BLaER1 treated with 17β-estradiol and CSF1 and Interleukin-3, amounts not matched to agents 10 nM and 100 nM (cell line): ENCODE measurements at regions not wholly inside any gene's neighbourhood (a gene's known extent, or its start where the extent isn't known, plus 50 kb on each side); places are given as distances from the start of the nearest gene placed in this dataset.
"Not testable (repeated sequence)": the region's sequence is repeated elsewhere in the genome, so short reads cannot be mapped to it uniquely, and the experiment has no call there.

Experiments used
- H3K27ac ChIP-seq, 11 experiments: shearing (Covaris generic); formaldehyde crosslinking; 2 replicates each; pipeline ENCODE4 v1.8.1; 2022
- H3K27me3 ChIP-seq, 11 experiments: shearing (Covaris generic); formaldehyde crosslinking; 2 replicates each; pipeline ENCODE4 v1.8.1; 2022
- H3K36me3 ChIP-seq, 11 experiments: shearing (Covaris generic); formaldehyde crosslinking; 2 replicates each; pipeline ENCODE4 v1.8.1; 2022
- H3K4me1 ChIP-seq, 10 experiments: shearing (Covaris generic); formaldehyde crosslinking; 2 replicates each; pipeline ENCODE4 v1.8.1; 2022
- H3K4me2 ChIP-seq, 11 experiments: shearing (Covaris generic); formaldehyde crosslinking; 2 replicates each; pipeline ENCODE4 v1.8.1; 2022
- H3K4me3 ChIP-seq, 10 experiments: shearing (Covaris generic); formaldehyde crosslinking; 2 replicates each; pipeline ENCODE4 v1.8.1; 2022
- H3K9ac ChIP-seq, 11 experiments: shearing (Covaris generic); formaldehyde crosslinking; 2 replicates each; pipeline ENCODE4 v1.8.1; 2022
- H3K9me3 ChIP-seq, 11 experiments: shearing (Covaris generic); formaldehyde crosslinking; replicated peaks in 1 of 11; 2 replicates each; pipeline ENCODE4 v1.8.1; 2022
- H4K20me1 ChIP-seq, 11 experiments: shearing (Covaris generic); formaldehyde crosslinking; 2 replicates each; pipeline ENCODE4 v1.8.1; 2022
- Cebpa-rat ChIP-seq, 11 experiments: shearing (Covaris generic); IDR thresholded peaks; 2 replicates each; pipeline ENCODE4 v1.8.1; 2022

- Histone ChIP-seq H3K4me3 (peak overlapping the region; percentile 67 to 89 (median 82)), H3K4me1 (peaks cover 26 to 46% (median 40%) of the 10 kb centered on the region in 10 experiments), H3K36me3 (peaks cover 8 to 31% (median 22%) of the 10 kb centered on the region in 11 experiments; a peak in 16 of 22 replicates), H3K4me2 (peak overlapping the region; percentile 81 to 95 (median 90)), H3K9me3 (no peaks in the 10 kb centered on the region), H3K27me3 (no peaks in the 10 kb centered on the region), H3K27ac (peak overlapping the region; percentile 84 to 99 (median 97)), H4K20me1 (no peaks in the 10 kb centered on the region; a peak in 1 of 22 replicates), H3K9ac (peak overlapping the region; percentile 87 to 98 (median 95))
- no peak for TF ChIP-seq Cebpa-rat (IDR thresholded peaks at IDR 0.05)
These were observed 74.6 kb downstream of the OR2B2 start for GRCh38 chr6:27837625-27838057.

DNA sequence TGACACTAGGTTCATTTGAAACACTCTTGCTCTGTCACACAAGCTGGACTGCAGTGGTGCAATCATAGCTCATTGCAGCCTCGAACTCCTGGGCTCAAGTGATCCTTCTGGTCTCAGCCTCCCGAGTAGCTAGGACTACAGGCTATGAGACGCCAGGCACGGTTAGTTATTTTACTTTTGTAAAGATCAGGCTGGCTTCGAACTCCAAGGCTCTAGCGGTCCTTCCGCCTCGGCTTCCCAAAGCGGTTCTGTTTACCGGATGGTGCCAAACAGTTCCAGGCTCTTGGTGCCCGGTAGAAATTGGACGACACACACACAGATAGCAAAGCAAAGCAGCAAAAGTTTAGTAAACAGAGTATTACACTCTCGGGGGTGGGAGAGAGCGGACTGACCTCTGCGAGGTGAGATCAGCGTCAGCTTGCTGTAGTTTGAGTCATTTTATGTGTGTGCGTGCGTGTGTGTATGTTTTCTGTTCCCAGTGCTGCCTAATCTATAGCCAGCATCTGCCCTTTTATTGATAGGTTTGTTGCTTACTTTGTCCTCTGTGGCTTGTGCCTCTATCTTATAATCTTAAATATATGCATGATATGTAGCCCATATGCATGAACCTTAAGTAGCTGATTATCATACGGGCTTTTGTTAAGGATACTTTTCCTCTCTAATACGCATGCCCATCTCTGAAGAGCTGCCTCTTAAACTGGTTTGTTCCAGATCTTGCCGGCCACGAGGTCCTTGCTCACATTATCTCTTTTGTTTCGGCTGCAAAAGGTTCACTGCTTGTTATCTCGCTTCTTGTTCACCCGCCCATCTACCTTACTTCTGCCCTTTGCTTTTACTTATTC lies 75.2 kb downstream of the OR2B2 start:
- Histone ChIP-seq H3K9ac (peak overlapping the region; percentile 87 to 98 (median 95)), H3K9me3 (no peaks in the 10 kb centered on the region), H3K27ac (peak overlapping the region; percentile 84 to 99 (median 97)), H3K36me3 (peaks cover 8 to 24% (median 17%) of the 10 kb centered on the region in 11 experiments; a peak in 15 of 22 replicates), H4K20me1 (no peaks in the 10 kb centered on the region; a peak in 1 of 22 replicates), H3K27me3 (no peaks in the 10 kb centered on the region), H3K4me1 (peaks cover 30 to 52% (median 46%) of the 10 kb centered on the region in 10 experiments), H3K4me2 (peak overlapping the region; percentile 81 to 95 (median 90)), H3K4me3 (peak overlapping the region; percentile 67 to 89 (median 82))
- TF ChIP-seq Cebpa-rat (IDR thresholded peaks at IDR 0.05) = peak in 3 of 11 experiments; percentile 9 to 57 (median 21); a peak in 1 of 22 replicates

DNA sequence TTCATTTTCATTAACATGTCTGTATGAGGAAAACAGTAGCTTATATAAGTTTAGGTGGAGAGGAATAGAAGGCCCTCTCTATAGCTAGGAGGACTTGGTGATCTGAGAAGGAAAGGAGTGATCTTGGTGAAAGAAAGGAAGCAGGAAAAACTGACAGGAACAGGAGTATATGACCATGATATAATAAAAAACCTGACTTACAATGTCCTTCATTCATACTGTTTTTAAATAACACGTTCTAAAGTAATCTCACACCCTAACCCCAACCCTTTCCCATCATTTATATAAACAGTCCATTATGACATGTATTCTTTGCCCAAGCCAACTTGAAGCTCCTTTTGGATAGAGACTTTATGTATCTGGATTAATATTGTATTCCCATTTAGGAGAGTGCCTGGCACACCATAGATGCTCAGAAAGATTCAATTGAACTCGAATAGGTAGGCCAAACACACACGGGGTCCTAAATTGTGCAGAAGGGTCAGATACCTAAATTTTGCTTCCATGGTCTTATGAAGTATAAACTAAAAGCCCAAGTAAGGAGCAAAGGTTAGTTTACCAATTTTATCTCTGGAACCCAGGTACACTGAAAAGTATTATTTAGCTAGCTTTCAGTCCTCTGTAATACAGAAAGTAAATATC lies 75.9 kb downstream of the OR2B2 start:
- no peaks in the 10 kb centered on the region for H3K9me3 ChIP-seq
- H3K27ac ChIP-seq = peak overlapping the region; percentile 84 to 99 (median 97)
- no peaks in the 10 kb centered on the region for H3K27me3 ChIP-seq
- H4K20me1 ChIP-seq = no peaks in the 10 kb centered on the region; a peak in 1 of 22 replicates
- peak overlapping the region; percentile 67 to 89 (median 82) for H3K4me3 ChIP-seq
- H3K4me2 ChIP-seq = peak overlapping the region; percentile 81 to 95 (median 90)
- peaks cover 30 to 56% (median 48%) of the 10 kb centered on the region in 10 experiments for H3K4me1 ChIP-seq
- no peak for TF ChIP-seq Cebpa-rat (IDR thresholded peaks at IDR 0.05)
- peak overlapping the region; percentile 87 to 98 (median 95) for H3K9ac ChIP-seq
- peaks cover 8 to 17% (median 12%) of the 10 kb centered on the region in 11 experiments; a peak in 11 of 22 replicates for H3K36me3 ChIP-seq

DNA sequence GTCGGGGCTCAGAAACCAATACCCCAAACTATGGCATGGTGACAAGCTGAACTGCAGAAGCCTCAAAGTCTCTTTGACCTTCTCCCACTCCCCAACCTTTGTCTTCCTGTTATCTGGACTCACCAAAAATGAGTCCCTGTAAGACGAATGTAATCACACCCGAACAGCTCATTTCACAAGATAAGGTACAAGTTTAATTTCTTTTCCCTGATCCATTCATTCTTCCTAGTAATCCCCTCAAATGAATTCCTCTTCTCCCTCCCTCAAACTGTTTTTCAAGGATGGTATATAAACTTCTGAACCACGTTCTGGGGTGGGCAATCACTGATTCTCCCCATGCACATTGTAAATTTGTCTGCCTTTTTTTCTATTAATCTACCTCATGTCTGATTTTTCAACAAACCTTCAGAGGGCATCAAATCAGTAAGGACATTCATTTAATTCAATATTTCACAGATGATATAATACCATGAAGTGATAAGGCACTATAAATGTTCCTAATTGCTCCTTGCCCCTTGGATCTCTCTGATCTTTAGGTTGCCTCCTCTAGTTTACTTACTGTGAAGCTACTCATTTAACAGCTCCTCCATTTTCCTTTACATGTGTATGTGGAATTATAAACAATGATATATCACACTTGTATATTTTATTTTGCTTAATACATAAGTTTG lies 77.2 kb downstream of the OR2B2 start:
- peak overlapping the region in 9 of 11 experiments; percentile 94 to 99 (median 98); a peak in 16 of 22 replicates for H3K27ac ChIP-seq
- H4K20me1 ChIP-seq = peaks cover 0 to 10% (median 0%) of the 10 kb centered on the region in 11 experiments; a peak in 3 of 22 replicates
- H3K36me3 ChIP-seq = peaks cover 8 to 17% (median 12%) of the 10 kb centered on the region in 11 experiments; a peak in 10 of 22 replicates
- no peak overlapping the region for H3K4me3 ChIP-seq
- H3K4me2 ChIP-seq = peak overlapping the region; percentile 9 to 95 (median 90); a peak in 19 of 22 replicates
- no peaks in the 10 kb centered on the region for H3K9me3 ChIP-seq
- TF ChIP-seq Cebpa-rat (IDR thresholded peaks at IDR 0.05) = no peak
- H3K27me3 ChIP-seq = no peaks in the 10 kb centered on the region
- H3K9ac ChIP-seq = peak overlapping the region in 10 of 11 experiments; percentile 3 to 97 (median 52); a peak in 16 of 22 replicates
- H3K4me1 ChIP-seq = peaks cover 24 to 53% (median 45%) of the 10 kb centered on the region in 10 experiments

GRCh38 chr6:27834384-27834783 lies 77.8 kb downstream of the OR2B2 start:
- Histone ChIP-seq H3K27ac (peak overlapping the region in 9 of 11 experiments; percentile 82 to 99 (median 98); a peak in 16 of 22 replicates), H3K36me3 (peaks cover 8 to 17% (median 12%) of the 10 kb centered on the region in 11 experiments; a peak in 10 of 22 replicates), H3K27me3 (no peaks in the 10 kb centered on the region), H4K20me1 (peaks cover 0 to 15% (median 0%) of the 10 kb centered on the region in 11 experiments; a peak in 3 of 22 replicates), H3K4me2 (peak overlapping the region in 9 of 11 experiments; percentile 7 to 95 (median 31); a peak in 9 of 22 replicates), H3K9me3 (no peaks in the 10 kb centered on the region), H3K4me1 (peaks cover 26 to 56% (median 46%) of the 10 kb centered on the region in 10 experiments), H3K9ac (peak overlapping the region in 5 of 11 experiments; percentile 17 to 43 (median 38); a peak in 7 of 22 replicates), H3K4me3 (no peak overlapping the region)
- TF ChIP-seq Cebpa-rat (IDR thresholded peaks at IDR 0.05) = no peak

DNA sequence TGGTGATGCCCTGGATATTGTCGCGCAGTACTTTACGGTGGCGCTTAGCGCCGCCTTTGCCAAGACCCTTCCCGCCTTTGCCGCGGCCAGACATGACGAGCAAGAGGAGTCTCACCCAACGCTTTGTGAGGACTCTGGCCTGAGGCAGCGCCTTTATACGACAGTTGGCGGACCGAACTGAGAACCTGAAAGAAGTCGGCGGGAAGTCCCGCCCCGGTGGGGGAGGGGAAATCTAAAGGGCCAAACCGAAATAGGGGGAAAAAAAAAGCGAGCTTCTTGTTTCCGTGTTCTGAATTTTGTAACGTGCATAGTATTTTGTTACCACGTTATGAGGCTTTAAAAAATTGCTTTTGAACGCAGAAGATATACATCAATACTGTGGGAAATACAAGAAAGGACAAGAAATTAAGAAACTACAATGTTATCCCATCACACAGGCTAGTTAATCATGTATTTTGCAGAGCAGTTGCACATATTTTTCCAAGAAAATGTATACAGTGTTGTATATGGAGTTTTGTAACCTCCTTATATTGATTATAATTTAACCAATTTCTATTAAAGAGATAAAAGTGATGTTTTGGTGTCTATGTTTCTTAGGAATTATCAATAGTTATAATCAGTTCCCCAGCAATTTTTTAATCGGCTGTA lies 80.6 kb downstream of the OR2B2 start:
- H3K27me3 ChIP-seq = not testable (repeated sequence)
- Histone ChIP-seq H3K36me3 (peaks cover 8 to 22% (median 18%) of the 10 kb centered on the region in 11 experiments; a peak in 16 of 22 replicates), H4K20me1 (peaks cover 0 to 17% (median 0%) of the 10 kb centered on the region in 11 experiments; a peak in 3 of 22 replicates), H3K9me3 (peaks cover 0 to 16% (median 12%) of the 10 kb centered on the region in 11 experiments; a peak in 15 of 22 replicates), H3K27ac (peak overlapping the region in 9 of 11 experiments; percentile 82 to 99 (median 97); a peak in 18 of 22 replicates), H3K4me2 (peak overlapping the region; percentile 25 to 81 (median 57); a peak in 17 of 22 replicates), H3K9ac (peak overlapping the region in 10 of 11 experiments; percentile 37 to 93 (median 86); a peak in 18 of 22 replicates), H3K4me3 (peak overlapping the region; percentile 37 to 75 (median 66); a peak in 18 of 20 replicates), H3K4me1 (peaks cover 34 to 61% (median 52%) of the 10 kb centered on the region in 10 experiments)

DNA sequence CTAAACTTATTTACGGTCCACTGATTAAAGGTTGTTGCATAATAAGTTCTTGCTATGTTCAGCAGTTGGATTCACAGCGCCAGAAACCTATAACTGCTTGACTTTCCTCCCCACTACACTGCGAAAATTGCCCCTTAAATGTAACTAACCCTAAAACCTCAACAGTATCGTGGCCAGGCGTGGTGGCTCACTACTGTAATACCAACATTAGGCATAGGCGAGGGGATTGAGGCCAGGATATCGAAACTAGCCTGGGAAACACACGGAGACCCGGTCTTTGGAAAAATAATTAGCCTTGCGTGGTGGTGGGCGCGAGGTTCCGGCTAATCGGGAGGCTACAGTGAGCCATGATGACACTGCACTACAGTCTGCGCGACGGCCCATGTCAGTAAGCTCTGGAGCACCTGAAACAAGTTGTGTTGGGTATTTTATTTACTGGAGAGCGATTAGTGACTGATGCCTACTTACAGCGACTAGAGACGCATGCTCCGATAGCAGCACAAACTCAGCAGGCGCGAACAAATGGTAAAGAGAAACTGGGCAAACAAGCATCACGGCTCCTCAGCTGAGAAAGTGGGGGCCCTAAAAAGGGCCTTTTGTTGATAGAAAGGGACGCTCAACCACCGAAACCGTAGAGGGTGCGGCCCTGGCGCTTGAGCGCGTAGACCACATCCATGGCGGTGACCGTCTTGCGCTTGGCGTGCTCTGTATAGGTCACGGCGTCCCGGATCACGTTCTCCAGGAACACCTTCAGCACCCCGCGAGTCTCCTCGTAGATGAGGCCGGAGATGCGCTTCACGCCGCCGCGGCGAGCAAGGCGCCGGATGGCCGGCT lies 81.4 kb downstream of the OR2B2 start:
- peaks cover 0 to 19% (median 0%) of the 10 kb centered on the region in 11 experiments; a peak in 2 of 22 replicates for H4K20me1 ChIP-seq
- peak overlapping the region; percentile 64 to 98 (median 84) for H3K4me2 ChIP-seq
- H3K9ac ChIP-seq = peak overlapping the region; percentile 83 to 93 (median 89)
- peaks cover 0 to 16% (median 12%) of the 10 kb centered on the region in 11 experiments; a peak in 15 of 22 replicates for H3K9me3 ChIP-seq
- peak overlapping the region; percentile 57 to 99 (median 90) for H3K27ac ChIP-seq
- peaks cover 29 to 55% (median 48%) of the 10 kb centered on the region in 10 experiments for H3K4me1 ChIP-seq
- peaks cover 8 to 22% (median 18%) of the 10 kb centered on the region in 11 experiments; a peak in 16 of 22 replicates for H3K36me3 ChIP-seq
- H3K27me3 ChIP-seq = not testable (repeated sequence)
- H3K4me3 ChIP-seq = peak overlapping the region; percentile 64 to 75 (median 68)
- TF ChIP-seq Cebpa-rat (IDR thresholded peaks at IDR 0.05) = 0 out of 22 replicates have a peak, but pooled peaks of 1 of the 11 experiments have one; percentile 26
